Central memory CD8-positive, alpha-beta T cell (primary cell): ENCODE measurements at regions not wholly inside any gene's neighbourhood (a gene's known extent, or its start where the extent isn't known, plus 50 kb on each side); places are given as distances from the start of the nearest gene placed in this dataset.
"Not testable (repeated sequence)": the region's sequence is repeated elsewhere in the genome, so short reads cannot be mapped to it uniquely, and the experiment has no call there.

Experiments used
- ATAC-seq: fragments of 150-1000 bp; cut with Tn5 transposase; replicated peaks from 2 replicates; pipeline ENCODE4 v1.10.0; 2022; ENCODE audit warnings: mild to moderate bottlenecking, moderate FRiP score, moderate number of reproducible peaks; ENCODE audit not compliant: poor library complexity, severe bottlenecking; ENCODE audit errors: extremely low read depth
- DNase-seq, 2 donors: peaks; one replicate each; pipeline ENCODE4 v3.0.0; 2021; ENCODE audit warnings: low spot score in 2 of 2
- H3K27ac Mint-ChIP-seq: one replicate; pipeline ENCODE4 v1.8.0; 2022; ENCODE audit warnings: low read depth, mild to moderate bottlenecking, moderate library complexity, mixed read lengths
- H3K27me3 Mint-ChIP-seq: one replicate; pipeline ENCODE4 v1.8.0; 2022; ENCODE audit warnings: mixed read lengths
- H3K36me3 Mint-ChIP-seq: one replicate; pipeline ENCODE4 v1.8.0; 2022; ENCODE audit warnings: mild to moderate bottlenecking, moderate library complexity, mixed read lengths; ENCODE audit not compliant: insufficient read depth
- H3K4me1 Mint-ChIP-seq: one replicate; pipeline ENCODE4 v1.8.0; 2022; ENCODE audit warnings: mixed read lengths
- H3K4me3 Mint-ChIP-seq: one replicate; pipeline ENCODE4 v1.8.0; 2022; ENCODE audit warnings: mild to moderate bottlenecking, moderate library complexity, mixed read lengths
- H3K9me3 Mint-ChIP-seq: one replicate; pipeline ENCODE4 v1.8.0; 2022; ENCODE audit warnings: mixed read lengths

DNA sequence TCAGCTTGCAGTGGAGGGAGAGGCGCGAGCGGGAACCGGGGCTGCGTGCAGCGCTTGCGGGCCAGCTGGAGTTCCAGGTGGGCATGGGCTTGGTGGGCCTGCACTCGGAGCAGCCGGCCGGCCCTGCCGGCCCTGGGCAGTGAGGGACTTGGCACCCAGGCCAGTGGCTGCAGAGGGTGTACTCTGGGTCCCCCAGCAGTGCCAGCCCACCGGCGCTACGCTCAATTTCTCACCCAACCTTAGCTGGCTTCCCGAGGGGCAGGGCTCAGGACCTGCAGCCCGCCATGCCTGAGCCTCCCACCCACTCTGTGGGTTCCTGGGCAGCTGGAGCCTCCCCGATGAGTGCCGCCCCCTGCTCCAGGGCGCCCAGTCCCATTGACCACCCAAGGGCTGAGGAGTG is 52.6 kb upstream of the PDE3B start:
- not testable (repeated sequence) for H3K4me3 Mint-ChIP-seq, DNase-seq, H3K9me3 Mint-ChIP-seq, H3K36me3 Mint-ChIP-seq, ATAC-seq, H3K27me3 Mint-ChIP-seq, H3K27ac Mint-ChIP-seq
- H3K4me1 Mint-ChIP-seq = peaks cover 33% of the 10 kb centered on the region

DNA sequence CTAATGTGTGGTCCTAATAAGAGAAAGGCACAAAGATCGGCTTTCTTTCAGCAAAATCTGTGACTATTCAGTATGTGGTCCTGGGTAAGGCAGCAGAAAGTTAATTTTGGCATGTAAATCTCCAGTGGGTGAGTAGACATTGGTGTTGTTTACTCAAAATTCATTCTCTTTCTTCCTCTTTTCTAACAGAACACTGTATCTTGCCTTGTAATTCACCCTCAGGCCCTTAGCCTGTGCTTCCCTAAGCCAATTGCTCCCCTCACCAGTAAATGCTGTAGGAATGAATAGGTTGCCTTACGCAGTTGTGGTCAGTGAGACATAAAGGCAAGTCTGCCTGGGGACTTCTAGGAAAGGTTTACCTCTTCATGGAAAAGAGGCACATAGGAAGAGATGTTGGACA is 49.9 kb upstream of the PDE3B start:
- Mint-ChIP-seq H3K27me3 (no peaks in the 10 kb centered on the region), H3K27ac (peak overlapping the region; percentile 12), H3K36me3 (peaks cover 2% of the 10 kb centered on the region), H3K4me1 (peaks cover 40% of the 10 kb centered on the region), H3K9me3 (peaks cover 11% of the 10 kb centered on the region), H3K4me3 (no peak overlapping the region)
- DNase-seq (no peak), ATAC-seq (no peak)
